Stimulated activated memory B cell treated with anti-CD40 and anti-IgM and Interleukin-4, amounts not matched to agents 10 μg/mL and 1 μg/mL and 100 μg/mL, for 72 hours (primary cell): ENCODE measurements at regions not wholly inside any gene's neighbourhood (a gene's known extent, or its start where the extent isn't known, plus 50 kb on each side); places are given as distances from the start of the nearest gene placed in this dataset.

Experiments used
- ATAC-seq: fragments of 150-1000 bp; cut with Tn5 transposase; 2 replicates; pipeline ENCODE4 v1.10.0; 2021
- H3K27ac Mint-ChIP-seq: one replicate; pipeline ENCODE4 v1.8.0; 2022; ENCODE audit warnings: mild to moderate bottlenecking, mixed read lengths
- H3K27me3 Mint-ChIP-seq: one replicate; pipeline ENCODE4 v1.8.0; 2022; ENCODE audit warnings: mixed read lengths
- H3K36me3 Mint-ChIP-seq: one replicate; pipeline ENCODE4 v1.8.0; 2022; ENCODE audit warnings: mixed read lengths
- H3K4me1 Mint-ChIP-seq: one replicate; pipeline ENCODE4 v1.8.0; 2022; ENCODE audit warnings: mixed read lengths
- H3K4me3 Mint-ChIP-seq: one replicate; pipeline ENCODE4 v1.8.0; 2022; ENCODE audit warnings: mild to moderate bottlenecking, moderate library complexity, mixed read lengths
- H3K9me3 Mint-ChIP-seq: one replicate; pipeline ENCODE4 v1.8.0; 2022; ENCODE audit warnings: mixed read lengths

GRCh38 chr1:216814576-216815259 lies 91.5 kb upstream of the ESRRG start:
- Mint-ChIP-seq H3K27me3 (no peaks in the 10 kb centered on the region), H3K9me3 (peaks cover 2% of the 10 kb centered on the region), H3K27ac (no peak overlapping the region), H3K4me1 (no peaks in the 10 kb centered on the region), H3K4me3 (no peak overlapping the region), H3K36me3 (no peaks in the 10 kb centered on the region)
- no peak for ATAC-seq

- Mint-ChIP-seq H3K36me3 (no peaks in the 10 kb centered on the region), H3K9me3 (no peaks in the 10 kb centered on the region), H3K27ac (no peak overlapping the region), H3K27me3 (no peaks in the 10 kb centered on the region), H3K4me3 (no peak overlapping the region), H3K4me1 (no peaks in the 10 kb centered on the region)
- no peak for ATAC-seq
Observed at GRCh38 chr1:216812966-216813365, 89.7 kb upstream of the ESRRG start.

- Mint-ChIP-seq H3K27me3 (no peaks in the 10 kb centered on the region), H3K4me1 (no peaks in the 10 kb centered on the region), H3K36me3 (no peaks in the 10 kb centered on the region), H3K4me3 (no peak overlapping the region), H3K9me3 (no peaks in the 10 kb centered on the region), H3K27ac (no peak overlapping the region)
- no peak for ATAC-seq
Observed at GRCh38 chr1:216809649-216810048, 86.4 kb upstream of the ESRRG start.

- no peak overlapping the region for H3K27ac Mint-ChIP-seq
- H3K27me3 Mint-ChIP-seq, result no peaks in the 10 kb centered on the region
- ATAC-seq, result no peak
- no peaks in the 10 kb centered on the region for H3K9me3 Mint-ChIP-seq
- no peaks in the 10 kb centered on the region for H3K36me3 Mint-ChIP-seq
- no peaks in the 10 kb centered on the region for H3K4me1 Mint-ChIP-seq
- H3K4me3 Mint-ChIP-seq, result no peak overlapping the region
Observed at GRCh38 chr1:216807696-216808095, 84.5 kb upstream of the ESRRG start.

- ATAC-seq, result no peak
- Mint-ChIP-seq H3K4me3 (no peak overlapping the region), H3K9me3 (peaks cover 4% of the 10 kb centered on the region), H3K4me1 (no peaks in the 10 kb centered on the region), H3K27me3 (no peaks in the 10 kb centered on the region), H3K27ac (no peak overlapping the region), H3K36me3 (no peaks in the 10 kb centered on the region)
Observed at GRCh38 chr1:216805953-216806352, 82.7 kb upstream of the ESRRG start.

- no peaks in the 10 kb centered on the region for H3K36me3 Mint-ChIP-seq
- H3K4me3 Mint-ChIP-seq, result no peak overlapping the region
- no peak overlapping the region for H3K27ac Mint-ChIP-seq
- no peak for ATAC-seq
- no peaks in the 10 kb centered on the region for H3K4me1 Mint-ChIP-seq
- H3K9me3 Mint-ChIP-seq, result peaks cover 4% of the 10 kb centered on the region
- no peaks in the 10 kb centered on the region for H3K27me3 Mint-ChIP-seq
Observed at GRCh38 chr1:216805233-216805632, 82.0 kb upstream of the ESRRG start.

GRCh38 chr1:216804111-216804510 lies 80.9 kb upstream of the ESRRG start:
- Mint-ChIP-seq H3K4me3 (no peak overlapping the region), H3K4me1 (no peaks in the 10 kb centered on the region), H3K27ac (no peak overlapping the region), H3K9me3 (peaks cover 4% of the 10 kb centered on the region), H3K27me3 (no peaks in the 10 kb centered on the region), H3K36me3 (no peaks in the 10 kb centered on the region)
- ATAC-seq, result no peak

GRCh38 chr1:216794586-216794985 lies 71.4 kb upstream of the ESRRG start:
- Mint-ChIP-seq H3K4me3 (no peak overlapping the region), H3K27ac (no peak overlapping the region), H3K27me3 (no peaks in the 10 kb centered on the region), H3K9me3 (no peaks in the 10 kb centered on the region), H3K4me1 (no peaks in the 10 kb centered on the region), H3K36me3 (no peaks in the 10 kb centered on the region)
- ATAC-seq, result no peak

- no peak overlapping the region for H3K4me3 Mint-ChIP-seq
- no peak for ATAC-seq
- H3K27ac Mint-ChIP-seq, result no peak overlapping the region
- no peaks in the 10 kb centered on the region for H3K4me1 Mint-ChIP-seq
- no peaks in the 10 kb centered on the region for H3K27me3 Mint-ChIP-seq
- no peaks in the 10 kb centered on the region for H3K9me3 Mint-ChIP-seq
- H3K36me3 Mint-ChIP-seq, result no peaks in the 10 kb centered on the region
Observed at GRCh38 chr1:216793973-216794372, 70.7 kb upstream of the ESRRG start.

- ATAC-seq, result no peak
- Mint-ChIP-seq H3K27ac (no peak overlapping the region), H3K4me1 (no peaks in the 10 kb centered on the region), H3K4me3 (no peak overlapping the region), H3K9me3 (no peaks in the 10 kb centered on the region), H3K27me3 (no peaks in the 10 kb centered on the region), H3K36me3 (no peaks in the 10 kb centered on the region)
Observed at GRCh38 chr1:216793303-216793702, 70.1 kb upstream of the ESRRG start.

- Mint-ChIP-seq H3K4me1 (no peaks in the 10 kb centered on the region), H3K27ac (no peak overlapping the region), H3K27me3 (peaks cover 9% of the 10 kb centered on the region), H3K9me3 (no peaks in the 10 kb centered on the region), H3K36me3 (no peaks in the 10 kb centered on the region), H3K4me3 (no peak overlapping the region)
- ATAC-seq, result no peak
Observed at GRCh38 chr1:216788671-216789070, 65.4 kb upstream of the ESRRG start.

GRCh38 chr1:216785737-216786136 lies 62.5 kb upstream of the ESRRG start:
- Mint-ChIP-seq H3K36me3 (no peaks in the 10 kb centered on the region), H3K4me1 (no peaks in the 10 kb centered on the region), H3K9me3 (no peaks in the 10 kb centered on the region), H3K27me3 (peaks cover 9% of the 10 kb centered on the region), H3K4me3 (no peak overlapping the region), H3K27ac (no peak overlapping the region)
- ATAC-seq, result no peak

GRCh38 chr1:216785221-216785620 lies 62.0 kb upstream of the ESRRG start:
- H3K4me3 Mint-ChIP-seq, result no peak overlapping the region
- H3K4me1 Mint-ChIP-seq, result no peaks in the 10 kb centered on the region
- no peaks in the 10 kb centered on the region for H3K36me3 Mint-ChIP-seq
- ATAC-seq, result no peak
- no peaks in the 10 kb centered on the region for H3K9me3 Mint-ChIP-seq
- peaks cover 9% of the 10 kb centered on the region for H3K27me3 Mint-ChIP-seq
- no peak overlapping the region for H3K27ac Mint-ChIP-seq

GRCh38 chr1:216779686-216780085 lies 56.5 kb upstream of the ESRRG start:
- ATAC-seq, result no peak

GRCh38 chr1:216778737-216779136 lies 55.5 kb upstream of the ESRRG start:
- ATAC-seq, result no peak
- H3K9me3 Mint-ChIP-seq, result no peaks in the 10 kb centered on the region
- H3K4me3 Mint-ChIP-seq, result no peak overlapping the region

More at GRCh38 chr1:216779686-216780085, 56.5 kb upstream of the ESRRG start:
- Mint-ChIP-seq H3K27ac (no peak overlapping the region), H3K36me3 (no peaks in the 10 kb centered on the region), H3K4me1 (no peaks in the 10 kb centered on the region), H3K27me3 (peaks cover 9% of the 10 kb centered on the region), H3K9me3 (no peaks in the 10 kb centered on the region), H3K4me3 (no peak overlapping the region)

GRCh38 chr1:216777148-216777547 lies 53.9 kb upstream of the ESRRG start:
- H3K9me3 Mint-ChIP-seq, result no peaks in the 10 kb centered on the region
- no peak overlapping the region for H3K4me3 Mint-ChIP-seq
- H3K27me3 Mint-ChIP-seq, result no peaks in the 10 kb centered on the region
- no peaks in the 10 kb centered on the region for H3K4me1 Mint-ChIP-seq
- ATAC-seq, result no peak
- no peaks in the 10 kb centered on the region for H3K36me3 Mint-ChIP-seq
- no peak overlapping the region for H3K27ac Mint-ChIP-seq

More at GRCh38 chr1:216778737-216779136, 55.5 kb upstream of the ESRRG start:
- Mint-ChIP-seq H3K27me3 (peaks cover under 1% of the 10 kb centered on the region), H3K27ac (no peak overlapping the region), H3K36me3 (no peaks in the 10 kb centered on the region), H3K4me1 (no peaks in the 10 kb centered on the region)
